Upper lobe of right lung (tissue), 1 donor: ENCODE measurements at regions not wholly inside any gene's neighbourhood (a gene's known extent, or its start where the extent isn't known, plus 50 kb on each side); places are given as distances from the start of the nearest gene placed in this dataset.

Experiments used
- ATAC-seq: fragments of 200-7000 bp; cut with Tn5 transposase; one replicate; pipeline ENCODE4 v1.9.1; 2020; ENCODE audit warnings: mild to moderate bottlenecking, moderate library complexity
- DNase-seq: peaks from one replicate; pipeline ENCODE4 v3.0.0-alpha.2; 2020
- H3K27ac ChIP-seq: fragments of 200-600 bp; one replicate; pipeline ENCODE4 v1.8.0; 2022
- H3K27me3 ChIP-seq: fragments of 200-600 bp; one replicate; pipeline ENCODE4 v1.8.0; 2022; ENCODE audit warnings: mild to moderate bottlenecking
- H3K36me3 ChIP-seq: fragments of 200-600 bp; one replicate; pipeline ENCODE4 v1.8.0; 2022
- H3K4me1 ChIP-seq: fragments of 200-600 bp; one replicate; pipeline ENCODE4 v1.8.0; 2022
- H3K4me3 ChIP-seq: fragments of 200-600 bp; one replicate; pipeline ENCODE4 v1.8.0; 2022; ENCODE audit warnings: mild to moderate bottlenecking
- H3K9me3 ChIP-seq: fragments of 200-600 bp; one replicate; pipeline ENCODE4 v1.8.0; 2022
- CTCF ChIP-seq: fragments of 200-600 bp; IDR thresholded peaks from one replicate; pipeline ENCODE4 v1.8.0; 2022; ENCODE audit warnings: antibody characterized with exemption
- intact Hi-C: fragments of 100-400 bp; cut with DNase I; formaldehyde crosslinking; loops from one replicate; pipeline ENCODE4 v1.11.0; 2022
- donor health status: DM: no; HTN: yes; CAD: no; lungs with severe emphysema.

- H3K27ac ChIP-seq = no peak overlapping the region
- ATAC-seq (no peak), DNase-seq (no peak)
- H3K36me3 ChIP-seq = no peaks in the 10 kb centered on the region
- H3K4me1 ChIP-seq = no peaks in the 10 kb centered on the region
- no peaks in the 10 kb centered on the region for H3K9me3 ChIP-seq
- H3K4me3 ChIP-seq = no peak overlapping the region
- TF ChIP-seq CTCF = no peak
- intact Hi-C loops = no loop called here
- no peaks in the 10 kb centered on the region for H3K27me3 ChIP-seq
Observed at GRCh38 chr7:35366167-35367155, 112.6 kb upstream of the TBX20 start.

- TF ChIP-seq CTCF = no peak
- Histone ChIP-seq H3K36me3 (no peaks in the 10 kb centered on the region), H3K4me3 (no peak overlapping the region), H3K4me1 (no peaks in the 10 kb centered on the region), H3K9me3 (no peaks in the 10 kb centered on the region), H3K27me3 (no peaks in the 10 kb centered on the region), H3K27ac (no peak overlapping the region)
- peak; percentile 28 for ATAC-seq
- DNase-seq = no peak
- intact Hi-C loops = no loop called here
Observed at GRCh38 chr7:35365523-35365922, 111.6 kb upstream of the TBX20 start.

- Histone ChIP-seq H3K4me1 (no peaks in the 10 kb centered on the region), H3K27me3 (no peaks in the 10 kb centered on the region), H3K4me3 (no peak overlapping the region), H3K36me3 (no peaks in the 10 kb centered on the region), H3K27ac (no peak overlapping the region), H3K9me3 (no peaks in the 10 kb centered on the region)
- DNase-seq = no peak
- no peak for TF ChIP-seq CTCF
- ATAC-seq = no peak
- intact Hi-C loops = no loop called here
Observed at GRCh38 chr7:35362341-35362740, 108.4 kb upstream of the TBX20 start.

- ATAC-seq (peak; percentile 80), DNase-seq (no peak)
- H3K36me3 ChIP-seq = no peaks in the 10 kb centered on the region
- no peak overlapping the region for H3K4me3 ChIP-seq
- H3K27me3 ChIP-seq = no peaks in the 10 kb centered on the region
- no peak overlapping the region for H3K27ac ChIP-seq
- intact Hi-C loops = no loop called here
- H3K4me1 ChIP-seq = no peaks in the 10 kb centered on the region
- TF ChIP-seq CTCF = no peak
- H3K9me3 ChIP-seq = no peaks in the 10 kb centered on the region
Observed at GRCh38 chr7:35359423-35359822, 105.5 kb upstream of the TBX20 start.

- ATAC-seq (no peak), DNase-seq (no peak)
- no peak overlapping the region for H3K4me3 ChIP-seq
- H3K4me1 ChIP-seq = no peaks in the 10 kb centered on the region
- TF ChIP-seq CTCF = no peak
- H3K9me3 ChIP-seq = no peaks in the 10 kb centered on the region
- no peak overlapping the region for H3K27ac ChIP-seq
- no peaks in the 10 kb centered on the region for H3K36me3 ChIP-seq
- H3K27me3 ChIP-seq = no peaks in the 10 kb centered on the region
- intact Hi-C loops = no loop called here
Observed at GRCh38 chr7:35356495-35356894, 102.6 kb upstream of the TBX20 start.
